Gastrocnemius medialis (tissue), 4 donors: ENCODE measurements at regions not wholly inside any gene's neighbourhood (a gene's known extent, or its start where the extent isn't known, plus 50 kb on each side); places are given as distances from the start of the nearest gene placed in this dataset.

Experiments
- ATAC-seq, 2 donors: fragments of 150-250 bp; one replicate each; pipeline ENCODE4 v1.9.1; 2016
- DNase-seq, 2 donors: peaks; one replicate each; pipeline ENCODE4 v3.0.0-alpha.2; 2019
- H3K27ac ChIP-seq, 4 donors: fragments of 200-600 bp; sonication (generic); 1 replicate in 1 of 4; 2 replicates in 3 of 4; pipeline ENCODE4 v1.5.1; 2016 to 2018; ENCODE audit warnings: mild to moderate bottlenecking in 2 of 4, moderate library complexity in 1 of 4
- H3K27me3 ChIP-seq, 3 donors: fragments of 200-600 bp; sonication (generic) in 2 of 3; 1 replicate in 1 of 3; 2 replicates in 2 of 3; pipeline versions ENCODE4 v1.5.1 to v1.6.0; 2016 to 2019; ENCODE audit warnings: mild to moderate bottlenecking in 1 of 3, moderate library complexity in 1 of 3
- H3K36me3 ChIP-seq, 2 donors: fragments of 200-600 bp; sonication (generic) in 1 of 2; one replicate each; pipeline ENCODE4 v1.5.1; 2017 to 2018
- H3K4me1 ChIP-seq, 2 donors: fragments of 200-600 bp; sonication (generic) in 1 of 2; one replicate each; pipeline ENCODE4 v1.5.1; 2016 to 2017; ENCODE audit warnings: mild to moderate bottlenecking in 2 of 2
- H3K4me3 ChIP-seq, 4 donors: fragments of 200-600 bp; sonication (generic) in 3 of 4; 1 replicate in 1 of 4; 2 replicates in 3 of 4; pipeline ENCODE4 v1.5.1; 2016 to 2019; ENCODE audit warnings: mild to moderate bottlenecking in 2 of 4
- H3K9me3 ChIP-seq, 3 donors: fragments of 200-600 bp; sonication (generic) in 2 of 3; 1 replicate in 1 of 3; 2 replicates in 2 of 3; pipeline ENCODE4 v1.5.1; 2016 to 2019
- POLR2A ChIP-seq, 2 donors: fragments of 450-650 bp; IDR thresholded peaks; one replicate each; pipeline ENCODE4 v1.6.1; 2017; ENCODE audit warnings: antibody characterized with exemption in 2 of 2, mild to moderate bottlenecking in 2 of 2, moderate library complexity in 2 of 2
- in situ Hi-C, 4 donors: fragments of 200-750 bp; cut with MboI; loops; one replicate each; pipeline versions ENCODE4 v1.15.0 to v1.8.0; 2017; ENCODE audit warnings: low sequenced_read_pairs in 4 of 4
- intact Hi-C: fragments of 100-400 bp; cut with DNase I; formaldehyde crosslinking; loops from one replicate; pipeline ENCODE4 v1.15.1; 2023; ENCODE audit warnings: low total_unique reads
- TF ChIP-seq, protein P1 (sequence below), 5 experiments: fragments of 450-650 bp in 3 of 5; fragments of 200-600 bp in 2 of 5; sonication (generic) in 2 of 5; IDR thresholded peaks in 4 of 5; conservative IDR thresholded peaks in 1 of 5; 1 replicate in 4 of 5; 2 replicates in 1 of 5; pipeline ENCODE4 v1.5.1; 2016 to 2019; ENCODE audit warnings: antibody characterized with exemption in 5 of 5, mild to moderate bottlenecking in 3 of 5, moderate library complexity in 3 of 5

DNA sequence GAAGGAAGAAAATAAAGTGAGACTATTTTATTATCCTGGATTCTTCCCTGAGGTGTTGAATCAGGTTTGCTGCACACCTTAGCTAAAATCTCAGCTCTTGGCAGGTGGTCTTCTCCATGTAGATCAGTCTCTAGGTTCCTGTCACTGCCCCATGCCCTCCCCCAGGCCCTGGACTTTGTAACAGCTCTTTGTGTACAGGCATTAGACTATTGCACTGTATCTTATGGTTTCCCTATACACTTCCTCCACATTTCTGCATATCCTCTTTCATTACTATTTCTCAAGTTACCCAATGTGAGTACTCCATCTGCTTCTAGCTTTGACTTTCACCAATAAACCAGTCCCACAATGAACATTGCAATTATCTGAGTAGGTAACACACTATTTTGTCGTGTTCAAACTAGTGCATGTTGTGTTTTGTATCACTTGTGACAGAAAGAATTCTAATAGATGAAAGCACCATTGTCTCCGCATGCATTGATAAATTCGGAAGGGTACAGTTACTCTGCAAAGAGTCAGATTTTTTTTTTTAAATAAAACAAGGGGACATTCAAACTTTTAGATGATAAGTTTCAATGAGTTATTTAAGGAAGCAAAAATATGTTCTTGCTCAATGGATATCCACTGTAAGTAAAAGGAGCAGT is 1348.7 kb upstream of the C9orf72 start:
- H3K27me3 ChIP-seq, result no peaks in the 10 kb centered on the region
- intact Hi-C loops (no loop called here), in situ Hi-C loops (loop anchor here in 1 of 4 donors (25.0 kb wide), 1 partner anchor 110 kb away; no protein-coding TSS in a partner anchor)
- ATAC-seq (no peak), DNase-seq (no peak)
- H3K4me3 ChIP-seq, result no peak overlapping the region
- no peaks in the 10 kb centered on the region for H3K4me1 ChIP-seq
- H3K36me3 ChIP-seq, result no peaks in the 10 kb centered on the region
- no peak for TF ChIP-seq POLR2A (IDR thresholded peaks at IDR 0.05)
- TF ChIP-seq, protein P1, sequence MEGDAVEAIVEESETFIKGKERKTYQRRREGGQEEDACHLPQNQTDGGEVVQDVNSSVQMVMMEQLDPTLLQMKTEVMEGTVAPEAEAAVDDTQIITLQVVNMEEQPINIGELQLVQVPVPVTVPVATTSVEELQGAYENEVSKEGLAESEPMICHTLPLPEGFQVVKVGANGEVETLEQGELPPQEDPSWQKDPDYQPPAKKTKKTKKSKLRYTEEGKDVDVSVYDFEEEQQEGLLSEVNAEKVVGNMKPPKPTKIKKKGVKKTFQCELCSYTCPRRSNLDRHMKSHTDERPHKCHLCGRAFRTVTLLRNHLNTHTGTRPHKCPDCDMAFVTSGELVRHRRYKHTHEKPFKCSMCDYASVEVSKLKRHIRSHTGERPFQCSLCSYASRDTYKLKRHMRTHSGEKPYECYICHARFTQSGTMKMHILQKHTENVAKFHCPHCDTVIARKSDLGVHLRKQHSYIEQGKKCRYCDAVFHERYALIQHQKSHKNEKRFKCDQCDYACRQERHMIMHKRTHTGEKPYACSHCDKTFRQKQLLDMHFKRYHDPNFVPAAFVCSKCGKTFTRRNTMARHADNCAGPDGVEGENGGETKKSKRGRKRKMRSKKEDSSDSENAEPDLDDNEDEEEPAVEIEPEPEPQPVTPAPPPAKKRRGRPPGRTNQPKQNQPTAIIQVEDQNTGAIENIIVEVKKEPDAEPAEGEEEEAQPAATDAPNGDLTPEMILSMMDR (IDR thresholded peaks at IDR 0.05 in 4 of 5, conservative IDR thresholded peaks at IDR 0.05 in 1 of 5), result no peak
- H3K9me3 ChIP-seq, result no peaks in the 10 kb centered on the region
- no peak overlapping the region for H3K27ac ChIP-seq

DNA sequence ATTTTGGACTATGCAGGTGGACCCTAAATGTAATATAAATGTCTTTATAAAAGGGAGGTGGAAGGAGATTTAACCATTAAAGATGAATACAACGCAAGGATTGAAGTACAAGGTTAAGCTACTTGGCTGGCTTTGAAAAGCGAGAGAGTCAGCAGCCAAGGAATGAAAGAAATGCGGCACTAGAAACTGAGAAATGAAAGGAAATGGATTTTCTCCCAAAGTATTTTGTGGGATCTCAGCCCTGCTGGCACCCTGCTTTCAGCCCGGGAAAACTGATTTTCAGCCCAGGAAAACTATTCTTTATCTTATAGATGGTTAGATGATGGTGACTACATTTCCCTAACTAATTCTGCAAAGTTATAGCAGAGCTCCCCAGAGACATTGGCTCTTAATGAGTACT is 1349.6 kb upstream of the C9orf72 start:
- Histone ChIP-seq H3K27ac (no peak overlapping the region), H3K4me3 (no peak overlapping the region), H3K36me3 (no peaks in the 10 kb centered on the region), H3K27me3 (no peaks in the 10 kb centered on the region), H3K4me1 (no peaks in the 10 kb centered on the region), H3K9me3 (no peaks in the 10 kb centered on the region)
- no peak for DNase-seq
- ATAC-seq, result no peak
- intact Hi-C loops (no loop called here), in situ Hi-C loops (loop anchor here in 1 of 4 donors (25.0 kb wide), 1 partner anchor 111 kb away; no protein-coding TSS in a partner anchor)
- TF ChIP-seq POLR2A (IDR thresholded peaks at IDR 0.05), result no peak
- TF ChIP-seq, protein P1 (IDR thresholded peaks at IDR 0.05 in 4 of 5, conservative IDR thresholded peaks at IDR 0.05 in 1 of 5), result no peak

DNA sequence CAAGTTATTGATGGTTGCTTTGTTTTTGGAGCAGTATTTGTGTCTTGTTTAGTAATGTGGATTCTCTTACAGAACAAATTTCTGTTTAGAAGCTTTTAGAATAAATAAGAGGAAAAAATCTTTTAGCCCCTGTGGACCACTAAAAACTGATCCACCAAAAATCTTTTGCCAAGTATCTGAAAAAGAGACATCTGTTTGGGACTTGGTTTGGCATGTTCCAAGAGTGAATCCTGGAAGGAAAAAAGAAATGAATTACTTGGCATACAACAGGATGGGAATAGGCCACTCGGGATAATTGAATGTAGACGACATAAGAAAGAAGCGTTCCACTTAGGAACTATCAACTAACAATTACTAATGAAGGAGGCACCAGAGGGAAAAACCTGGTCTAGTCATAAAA is 1350.1 kb upstream of the C9orf72 start:
- DNase-seq (no peak), ATAC-seq (no peak)
- in situ Hi-C loops, result loop anchor here in 1 of 4 donors (25.0 kb wide), 1 partner anchor 111 kb away; no protein-coding TSS in a partner anchor
- no peak overlapping the region for H3K27ac ChIP-seq
- H3K36me3 ChIP-seq, result no peaks in the 10 kb centered on the region
- intact Hi-C loops, result no loop called here
- no peaks in the 10 kb centered on the region for H3K27me3 ChIP-seq
- no peaks in the 10 kb centered on the region for H3K9me3 ChIP-seq
- no peaks in the 10 kb centered on the region for H3K4me1 ChIP-seq
- no peak for TF ChIP-seq POLR2A (IDR thresholded peaks at IDR 0.05)
- TF ChIP-seq, protein P1 (IDR thresholded peaks at IDR 0.05 in 4 of 5, conservative IDR thresholded peaks at IDR 0.05 in 1 of 5), result no peak
- H3K4me3 ChIP-seq, result no peak overlapping the region

DNA sequence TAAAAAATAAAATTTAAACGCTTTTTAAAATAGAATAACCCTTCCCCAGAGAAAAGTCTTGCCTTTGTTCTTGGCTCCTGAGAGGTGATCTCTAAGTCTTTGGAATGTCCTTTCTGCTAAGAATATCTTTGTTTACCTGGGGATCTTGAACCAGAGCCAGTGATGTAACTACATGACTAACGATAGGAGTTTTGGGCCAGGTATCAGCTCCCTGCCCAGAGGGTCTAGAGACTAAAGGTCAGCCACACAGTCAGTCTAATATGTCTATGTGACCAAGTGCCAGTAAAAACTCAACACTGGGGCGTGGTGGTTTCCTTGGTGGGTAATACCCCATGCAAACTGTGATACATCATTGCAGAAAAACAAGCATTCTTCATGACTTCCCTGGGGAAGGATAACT is 1351.9 kb upstream of the C9orf72 start:
- ATAC-seq, result no peak
- DNase-seq, result no peak
- no peaks in the 10 kb centered on the region for H3K36me3 ChIP-seq
- no peaks in the 10 kb centered on the region for H3K27me3 ChIP-seq
- no peaks in the 10 kb centered on the region for H3K4me1 ChIP-seq
- H3K4me3 ChIP-seq, result no peak overlapping the region
- intact Hi-C loops, result no loop called here
- no peak overlapping the region for H3K27ac ChIP-seq
- no peaks in the 10 kb centered on the region for H3K9me3 ChIP-seq
- in situ Hi-C loops, result no loop called here
- TF ChIP-seq, protein P1 (IDR thresholded peaks at IDR 0.05 in 4 of 5, conservative IDR thresholded peaks at IDR 0.05 in 1 of 5), result no peak
- no peak for TF ChIP-seq POLR2A (IDR thresholded peaks at IDR 0.05)

DNA sequence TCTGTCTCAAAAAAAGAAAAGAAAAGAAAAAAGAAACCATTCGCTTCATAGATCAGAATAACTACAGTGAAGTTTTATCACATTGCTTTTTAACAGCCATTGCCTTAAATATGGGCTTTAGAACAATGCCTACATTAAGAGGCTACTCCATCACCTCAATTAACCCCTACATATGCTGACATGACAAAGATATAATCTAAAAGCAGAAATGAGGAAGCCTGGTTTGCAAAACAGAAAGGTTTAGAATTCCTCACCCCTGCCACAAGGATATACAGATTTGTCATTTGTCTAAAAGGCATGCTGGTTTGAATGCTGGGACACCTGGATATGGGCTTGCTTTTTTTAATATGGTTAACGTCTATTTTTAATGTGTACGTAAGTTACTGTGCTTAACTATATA is 1353.0 kb upstream of the C9orf72 start:
- Histone ChIP-seq H3K27ac (no peak overlapping the region), H3K36me3 (no peaks in the 10 kb centered on the region), H3K4me3 (no peak overlapping the region), H3K9me3 (no peaks in the 10 kb centered on the region), H3K4me1 (no peaks in the 10 kb centered on the region), H3K27me3 (no peaks in the 10 kb centered on the region)
- DNase-seq (no peak), ATAC-seq (no peak)
- TF ChIP-seq POLR2A (IDR thresholded peaks at IDR 0.05), result no peak
- TF ChIP-seq, protein P1 (IDR thresholded peaks at IDR 0.05 in 4 of 5, conservative IDR thresholded peaks at IDR 0.05 in 1 of 5), result no peak
- intact Hi-C loops, result no loop called here
- in situ Hi-C loops, result no loop called here
